GM12891 (cell line): ENCODE measurements at regions not wholly inside any gene's neighbourhood (a gene's known extent, or its start where the extent isn't known, plus 50 kb on each side); places are given as distances from the start of the nearest gene placed in this dataset.

Experiments
- PAX5 ChIP-seq: IDR thresholded peaks from 2 replicates; pipeline ENCODE4 v1.6.1; 2011; ENCODE audit warnings: low read length, moderate library complexity, mild to moderate bottlenecking; ENCODE audit not compliant: insufficient read depth, severe bottlenecking
- POLR2A ChIP-seq: IDR thresholded peaks from 2 replicates; pipeline ENCODE4 v1.6.1; 2011; ENCODE audit warnings: low read depth, low read length, control low read depth
- POLR2AphosphoS5 ChIP-seq: IDR thresholded peaks from 2 replicates; pipeline ENCODE4 v1.6.1; 2011; ENCODE audit warnings: low read depth, low read length, control low read depth
- POU2F2 ChIP-seq: IDR thresholded peaks from 2 replicates; pipeline ENCODE4 v1.6.1; 2011; ENCODE audit warnings: low read depth, mild to moderate bottlenecking, control low read depth, low read length, moderate library complexity
- SPI1 ChIP-seq: IDR thresholded peaks from 2 replicates; pipeline ENCODE4 v1.6.1; 2011; ENCODE audit warnings: low read depth, low read length, control low read depth
- TAF1 ChIP-seq: IDR thresholded peaks from 2 replicates; pipeline ENCODE4 v1.6.1; 2011; ENCODE audit warnings: low read depth, low read length, control low read depth

DNA sequence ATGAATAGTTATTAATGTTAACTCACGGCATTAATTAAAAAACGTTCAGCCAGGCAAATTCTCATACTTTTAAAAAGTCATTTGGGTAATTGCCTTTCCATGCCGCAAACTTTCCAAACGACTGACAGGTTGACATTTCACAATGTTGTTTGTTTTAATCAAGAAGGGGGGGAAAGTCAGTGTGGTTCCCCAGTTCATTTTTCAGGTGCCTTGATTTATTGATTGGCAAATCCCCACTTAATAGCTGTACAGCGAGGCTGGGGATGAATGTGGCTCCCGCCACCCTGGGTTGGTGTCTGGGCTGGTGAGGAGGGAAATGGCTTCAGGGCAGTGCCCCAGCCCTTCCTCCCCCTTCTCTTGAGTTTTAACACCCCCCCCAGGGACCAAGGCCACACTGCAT, 318.0 kb downstream of the SOX9 start:
- TF ChIP-seq TAF1 (no peak), POLR2A (no peak), POU2F2 (no peak), POLR2AphosphoS5 (no peak), SPI1 (no peak), PAX5 (no peak)
